ENCODE measurements at regions not wholly inside any gene's neighbourhood (a gene's known extent, or its start where the extent isn't known, plus 50 kb on each side); places are given as distances from the start of the nearest gene placed in this dataset.

DNA sequence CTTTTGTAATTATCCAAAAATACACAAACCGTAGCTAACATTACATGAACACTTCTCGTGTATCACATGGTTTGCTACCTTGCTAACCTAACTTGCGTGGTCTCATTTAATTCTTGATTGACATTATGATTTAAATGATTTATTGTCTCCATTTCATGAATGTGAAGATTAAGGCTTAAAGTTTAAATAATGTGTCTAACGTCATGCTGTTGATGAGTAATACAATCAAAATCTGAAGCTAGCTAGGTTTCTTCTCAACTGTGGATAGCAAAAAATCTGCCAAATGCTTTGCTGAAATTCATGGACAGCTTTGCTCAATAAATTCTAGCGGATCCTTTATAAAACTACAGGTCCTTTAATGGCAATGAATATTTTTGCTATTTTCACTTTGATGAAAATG is 274.1 kb upstream of the MC4R start:
- no peak overlapping the region for H3K4me3 Mint-ChIP-seq
- H3K4me1 Mint-ChIP-seq, result no peaks in the 10 kb centered on the region
- TF ChIP-seq, protein P1, sequence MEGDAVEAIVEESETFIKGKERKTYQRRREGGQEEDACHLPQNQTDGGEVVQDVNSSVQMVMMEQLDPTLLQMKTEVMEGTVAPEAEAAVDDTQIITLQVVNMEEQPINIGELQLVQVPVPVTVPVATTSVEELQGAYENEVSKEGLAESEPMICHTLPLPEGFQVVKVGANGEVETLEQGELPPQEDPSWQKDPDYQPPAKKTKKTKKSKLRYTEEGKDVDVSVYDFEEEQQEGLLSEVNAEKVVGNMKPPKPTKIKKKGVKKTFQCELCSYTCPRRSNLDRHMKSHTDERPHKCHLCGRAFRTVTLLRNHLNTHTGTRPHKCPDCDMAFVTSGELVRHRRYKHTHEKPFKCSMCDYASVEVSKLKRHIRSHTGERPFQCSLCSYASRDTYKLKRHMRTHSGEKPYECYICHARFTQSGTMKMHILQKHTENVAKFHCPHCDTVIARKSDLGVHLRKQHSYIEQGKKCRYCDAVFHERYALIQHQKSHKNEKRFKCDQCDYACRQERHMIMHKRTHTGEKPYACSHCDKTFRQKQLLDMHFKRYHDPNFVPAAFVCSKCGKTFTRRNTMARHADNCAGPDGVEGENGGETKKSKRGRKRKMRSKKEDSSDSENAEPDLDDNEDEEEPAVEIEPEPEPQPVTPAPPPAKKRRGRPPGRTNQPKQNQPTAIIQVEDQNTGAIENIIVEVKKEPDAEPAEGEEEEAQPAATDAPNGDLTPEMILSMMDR (IDR thresholded peaks at IDR 0.05; ENCODE audit: unreplicated experiment in 3 of 3), result no peak
- no peaks in the 10 kb centered on the region for H3K9me3 Mint-ChIP-seq
- no peaks in the 10 kb centered on the region for H3K36me3 Mint-ChIP-seq (ENCODE audit: low read depth)
- no peak overlapping the region for H3K27ac Mint-ChIP-seq
- H3K27me3 Mint-ChIP-seq (ENCODE audit: low read depth), result no peaks in the 10 kb centered on the region

DNA sequence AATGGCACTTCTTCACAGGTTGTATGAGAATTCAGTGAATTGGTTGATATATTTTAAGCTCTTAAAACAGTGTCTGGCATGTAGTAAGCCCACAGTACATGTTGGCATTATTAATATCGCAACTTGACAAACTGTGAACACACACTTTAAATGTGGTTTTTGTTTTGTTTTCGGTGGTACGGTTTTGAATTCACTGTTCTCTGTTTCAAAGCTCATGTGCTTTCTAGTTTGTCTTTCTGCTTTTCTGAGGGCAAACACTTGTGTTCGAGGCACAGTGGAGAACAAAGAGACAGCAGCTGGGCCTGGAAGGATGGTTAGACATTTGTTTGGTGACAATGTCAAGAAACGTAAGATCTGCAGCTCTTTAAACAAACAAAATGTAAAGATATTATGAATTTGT is 276.5 kb upstream of the MC4R start:
- TF ChIP-seq, protein P1 (IDR thresholded peaks at IDR 0.05; ENCODE audit: unreplicated experiment in 3 of 3), result no peak
- H3K27me3 Mint-ChIP-seq (ENCODE audit: low read depth), result no peaks in the 10 kb centered on the region
- H3K27ac Mint-ChIP-seq, result no peak overlapping the region
- H3K4me3 Mint-ChIP-seq, result no peak overlapping the region
- no peaks in the 10 kb centered on the region for H3K36me3 Mint-ChIP-seq (ENCODE audit: low read depth)
- H3K4me1 Mint-ChIP-seq, result no peaks in the 10 kb centered on the region
- no peaks in the 10 kb centered on the region for H3K9me3 Mint-ChIP-seq

DNA sequence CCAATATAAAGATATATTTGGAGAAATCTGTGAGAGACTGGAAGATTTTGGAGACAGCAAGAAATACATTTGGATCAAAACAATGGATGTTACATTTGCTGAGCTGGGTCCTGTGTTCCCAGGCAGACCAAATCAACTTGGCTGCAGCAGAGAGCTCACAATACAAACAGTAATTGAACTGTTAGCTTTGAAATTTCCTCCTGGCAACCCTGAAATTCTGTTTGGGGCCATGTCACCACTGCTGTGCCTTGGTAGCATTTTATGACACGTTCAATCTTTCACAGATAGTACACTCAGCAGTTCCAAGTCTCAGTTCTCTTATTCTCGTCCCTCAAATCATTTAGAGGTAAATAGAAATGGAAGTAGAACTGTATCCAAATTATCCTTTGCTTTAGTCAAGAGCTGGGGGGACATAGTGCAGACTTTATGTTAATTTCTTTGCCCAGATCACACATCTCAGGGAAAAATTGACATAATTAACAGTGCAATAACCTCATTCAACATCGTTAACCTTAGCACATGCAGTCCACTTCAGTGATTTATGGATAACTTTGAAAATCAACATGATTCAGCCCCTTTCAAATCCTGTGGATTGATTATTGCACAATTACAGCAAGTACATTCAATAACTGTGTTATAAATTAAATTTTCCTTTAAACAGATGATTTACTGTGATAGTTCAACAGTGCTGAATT is 277.4 kb upstream of the MC4R start:
- H3K27me3 Mint-ChIP-seq (ENCODE audit: low read depth), result no peaks in the 10 kb centered on the region
- no peaks in the 10 kb centered on the region for H3K9me3 Mint-ChIP-seq
- no peak overlapping the region for H3K4me3 Mint-ChIP-seq

DNA sequence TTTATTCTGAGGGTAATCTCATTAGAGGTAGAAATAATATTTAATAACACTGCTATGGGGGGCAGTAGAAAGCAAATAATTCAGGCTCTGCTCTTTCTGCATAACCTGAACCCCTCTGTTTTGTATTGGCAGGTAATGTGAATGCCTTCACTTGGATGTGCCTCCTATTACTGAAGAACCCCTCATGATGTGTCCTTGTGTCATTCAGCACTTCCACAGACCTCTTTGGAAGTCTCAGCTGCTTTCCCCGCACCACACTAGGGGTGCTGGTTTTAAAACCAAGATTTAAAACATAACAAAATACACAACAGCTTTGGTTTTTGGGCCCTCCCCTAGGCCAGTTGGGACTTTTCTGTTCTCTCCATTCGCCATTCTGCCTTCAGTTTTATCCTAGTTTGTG is 281.7 kb upstream of the MC4R start:
- TF ChIP-seq, protein P1 (IDR thresholded peaks at IDR 0.05; ENCODE audit: unreplicated experiment in 3 of 3), result no peak
- H3K27ac Mint-ChIP-seq, result no peak overlapping the region
- H3K4me1 Mint-ChIP-seq, result no peaks in the 10 kb centered on the region
- H3K9me3 Mint-ChIP-seq, result no peaks in the 10 kb centered on the region
- no peak overlapping the region for H3K4me3 Mint-ChIP-seq
- H3K27me3 Mint-ChIP-seq (ENCODE audit: low read depth), result no peaks in the 10 kb centered on the region
- no peaks in the 10 kb centered on the region for H3K36me3 Mint-ChIP-seq (ENCODE audit: low read depth)

More for the DNA sequence above, 277.4 kb upstream of the MC4R start:
- no peak overlapping the region for H3K27ac Mint-ChIP-seq
- no peaks in the 10 kb centered on the region for H3K36me3 Mint-ChIP-seq (ENCODE audit: low read depth)
- no peaks in the 10 kb centered on the region for H3K4me1 Mint-ChIP-seq
- TF ChIP-seq, protein P1 (IDR thresholded peaks at IDR 0.05; ENCODE audit: unreplicated experiment in 3 of 3), result no peak

DNA sequence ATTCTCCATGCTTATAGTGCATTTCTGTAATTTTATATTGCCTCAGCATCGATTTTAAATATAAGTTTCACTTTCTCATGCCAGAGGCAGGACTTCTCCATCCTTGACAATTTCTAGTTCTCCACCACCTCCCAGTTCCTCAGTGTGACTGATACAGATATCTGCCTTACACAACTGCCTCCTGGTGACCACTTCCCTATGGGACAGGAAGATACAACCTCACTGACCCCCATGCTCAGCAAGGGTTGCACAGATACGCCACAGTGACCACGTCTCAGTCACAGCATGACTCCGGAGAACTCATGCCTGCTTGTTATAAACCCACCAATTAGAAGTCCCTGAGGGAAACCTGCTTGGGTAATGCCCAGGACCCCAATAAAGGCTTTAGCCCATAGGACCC is 284.0 kb upstream of the MC4R start:
- Mint-ChIP-seq H3K9me3 (no peaks in the 10 kb centered on the region), H3K27me3 (ENCODE audit: low read depth) (no peaks in the 10 kb centered on the region), H3K27ac (no peak overlapping the region), H3K4me3 (no peak overlapping the region), H3K36me3 (ENCODE audit: low read depth) (no peaks in the 10 kb centered on the region), H3K4me1 (no peaks in the 10 kb centered on the region)
- TF ChIP-seq, protein P1 (IDR thresholded peaks at IDR 0.05; ENCODE audit: unreplicated experiment in 3 of 3), result no peak

DNA sequence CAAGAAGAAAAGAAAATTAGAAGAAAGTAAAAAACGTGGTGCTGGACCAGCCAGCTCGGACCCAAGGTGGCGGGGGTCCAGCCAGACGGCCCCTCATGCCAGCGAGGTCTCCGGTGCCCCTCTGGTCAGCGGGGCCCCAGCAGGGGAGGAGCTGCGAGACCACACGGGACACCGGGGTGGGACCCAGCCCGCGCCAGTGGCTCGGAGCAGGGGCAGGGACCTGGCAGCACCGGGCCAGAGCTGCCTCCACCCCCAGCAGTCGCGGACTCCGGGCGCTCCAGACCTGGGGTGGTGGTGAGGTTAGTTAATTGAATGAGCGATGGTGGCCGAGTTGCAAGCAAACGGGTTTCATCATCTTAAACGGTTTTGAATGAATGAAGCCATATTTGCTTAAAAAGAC is 289.9 kb upstream of the MC4R start:
- Mint-ChIP-seq H3K27me3 (ENCODE audit: low read depth) (no peaks in the 10 kb centered on the region), H3K4me1 (no peaks in the 10 kb centered on the region), H3K9me3 (no peaks in the 10 kb centered on the region), H3K36me3 (ENCODE audit: low read depth) (no peaks in the 10 kb centered on the region), H3K27ac (no peak overlapping the region), H3K4me3 (no peak overlapping the region)
- TF ChIP-seq, protein P1 (IDR thresholded peaks at IDR 0.05; ENCODE audit: unreplicated experiment in 3 of 3), result no peak

Data from nephron (organoid).